ENCODE measurements at regions not wholly inside any gene's neighbourhood (a gene's known extent, or its start where the extent isn't known, plus 50 kb on each side); places are given as distances from the start of the nearest gene placed in this dataset.

DNA sequence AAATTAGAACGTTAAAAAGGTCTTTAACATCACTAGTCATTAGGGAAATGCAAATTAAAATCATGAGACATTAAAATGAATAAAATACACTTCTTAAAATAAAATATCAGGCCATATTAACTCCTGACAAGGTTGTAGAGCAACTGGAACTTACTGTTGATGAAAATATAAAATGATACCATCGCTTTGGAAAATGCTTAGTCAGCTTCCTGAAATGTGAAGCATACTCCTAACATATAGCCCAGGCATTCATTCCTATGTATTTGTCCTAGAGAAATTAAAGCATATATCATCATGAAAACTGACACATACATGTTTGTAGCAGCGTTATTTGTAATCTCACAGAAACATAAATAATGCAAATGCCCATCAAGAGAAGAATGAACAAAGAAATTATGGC is 211.5 kb upstream of the CHRM3 start:
- no peaks in the 10 kb centered on the region for H4K20me1 ChIP-seq (replicated peaks; ENCODE audit: control insufficient read depth, extremely low read depth, insufficient read depth, low read length)
- no peak overlapping the region for H3K4me2 ChIP-seq (ENCODE audit: insufficient read depth, low read length)
- no peaks in the 10 kb centered on the region for H3K36me3 ChIP-seq (ENCODE audit: control insufficient read depth in 2 of 2, extremely low read depth in 1 of 2, insufficient read depth in 2 of 2, low read length in 2 of 2)
- no peak overlapping the region for H3K9ac ChIP-seq (replicated peaks; ENCODE audit: extremely low read depth, insufficient read depth, low read length)
- no peaks in the 10 kb centered on the region for H3K4me1 ChIP-seq (ENCODE audit: control insufficient read depth, extremely low read depth, insufficient read depth, low read length)
- CTCF ChIA-PET = no interaction called here
- DNase-seq (ENCODE audit: low read depth, low spot score) (no peak), FAIRE-seq (no peak)
- BruUV-seq (replicated peaks) = no TSS peak
- intact Hi-C loops (cut with micrococcal nuclease) (no loop called here), dilution Hi-C loops (cut with MboI; ENCODE audit: extremely low pct_ligation_motif_present, low sequenced_read_pairs) (no loop called here)
- H3K4me3 ChIP-seq (replicated peaks in 1 of 3; ENCODE audit: insufficient read depth in 1 of 3, low read depth in 1 of 3, low read length in 3 of 3) = no peak overlapping the region
- H3K27me3 ChIP-seq (ENCODE audit: control insufficient read depth in 2 of 2, insufficient read depth in 2 of 2, low read length in 2 of 2) = no peaks in the 10 kb centered on the region
- H3K79me2 ChIP-seq (ENCODE audit: control insufficient read depth, insufficient read depth, low read length) = no peaks in the 10 kb centered on the region
- no peaks in the 10 kb centered on the region for H3K9me1 ChIP-seq (replicated peaks; ENCODE audit: control insufficient read depth, extremely low read depth, insufficient read depth, low read length)
- no peak overlapping the region for H3K27ac ChIP-seq (ENCODE audit: insufficient read depth, low read depth, low read length)
- peaks cover 3% of the 10 kb centered on the region for H3K9me3 ChIP-seq (replicated peaks; ENCODE audit: control insufficient read depth, insufficient read depth, low read length)
- no peak overlapping the region for H2AFZ ChIP-seq (ENCODE audit: low read depth, low read length)
- TF ChIP-seq, protein P1, sequence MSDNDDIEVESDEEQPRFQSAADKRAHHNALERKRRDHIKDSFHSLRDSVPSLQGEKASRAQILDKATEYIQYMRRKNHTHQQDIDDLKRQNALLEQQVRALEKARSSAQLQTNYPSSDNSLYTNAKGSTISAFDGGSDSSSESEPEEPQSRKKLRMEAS (IDR thresholded peaks at IDR 0.05; ENCODE audit: insufficient read depth, insufficient read length) = no peak
- TF ChIP-seq JUN (IDR thresholded peaks at IDR 0.05; ENCODE audit: borderline replicate concordance, insufficient read depth, insufficient read length, low read depth) (no peak), POLR2AphosphoS5 (IDR thresholded peaks at IDR 0.05; ENCODE audit: insufficient read depth, low read depth, low read length) (no peak), POLR2A (IDR thresholded peaks at IDR 0.05; ENCODE audit: low read depth, low read length) (no peak), GATA2 (IDR thresholded peaks at IDR 0.05; ENCODE audit: insufficient read depth, insufficient read length, low read depth, low read length) (no peak), EZH2 (IDR thresholded peaks at IDR 0.05; ENCODE audit: borderline replicate concordance, low read depth, low read length, severe bottlenecking) (no peak), FOS (IDR thresholded peaks at IDR 0.05; ENCODE audit: borderline replicate concordance, insufficient read depth, low read length) (no peak), MYC (IDR thresholded peaks at IDR 0.05; ENCODE audit: low read depth, low read length) (no peak)
- TF ChIP-seq, protein P2, sequence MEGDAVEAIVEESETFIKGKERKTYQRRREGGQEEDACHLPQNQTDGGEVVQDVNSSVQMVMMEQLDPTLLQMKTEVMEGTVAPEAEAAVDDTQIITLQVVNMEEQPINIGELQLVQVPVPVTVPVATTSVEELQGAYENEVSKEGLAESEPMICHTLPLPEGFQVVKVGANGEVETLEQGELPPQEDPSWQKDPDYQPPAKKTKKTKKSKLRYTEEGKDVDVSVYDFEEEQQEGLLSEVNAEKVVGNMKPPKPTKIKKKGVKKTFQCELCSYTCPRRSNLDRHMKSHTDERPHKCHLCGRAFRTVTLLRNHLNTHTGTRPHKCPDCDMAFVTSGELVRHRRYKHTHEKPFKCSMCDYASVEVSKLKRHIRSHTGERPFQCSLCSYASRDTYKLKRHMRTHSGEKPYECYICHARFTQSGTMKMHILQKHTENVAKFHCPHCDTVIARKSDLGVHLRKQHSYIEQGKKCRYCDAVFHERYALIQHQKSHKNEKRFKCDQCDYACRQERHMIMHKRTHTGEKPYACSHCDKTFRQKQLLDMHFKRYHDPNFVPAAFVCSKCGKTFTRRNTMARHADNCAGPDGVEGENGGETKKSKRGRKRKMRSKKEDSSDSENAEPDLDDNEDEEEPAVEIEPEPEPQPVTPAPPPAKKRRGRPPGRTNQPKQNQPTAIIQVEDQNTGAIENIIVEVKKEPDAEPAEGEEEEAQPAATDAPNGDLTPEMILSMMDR (IDR thresholded peaks at IDR 0.05; ENCODE audit: extremely low read depth in 1 of 2, insufficient read depth in 1 of 2, low read depth in 1 of 2, low read length in 2 of 2) = no peak
- POLR2A ChIA-PET = no interaction called here

Data from endothelial cell of umbilical vein (primary cell).